ENCODE measurements at regions not wholly inside any gene's neighbourhood (a gene's known extent, or its start where the extent isn't known, plus 50 kb on each side); places are given as distances from the start of the nearest gene placed in this dataset.

- H3K27me3 Mint-ChIP-seq (ENCODE audit: low read depth), result no peaks in the 10 kb centered on the region
- DNase-seq (ENCODE audit: low spot score) (no peak), ATAC-seq (peak; percentile 67; the same call in 1 of the 2 replicates)
- no peak overlapping the region for H3K4me3 Mint-ChIP-seq
- H3K36me3 Mint-ChIP-seq, result no peaks in the 10 kb centered on the region
- no peak overlapping the region for H3K27ac Mint-ChIP-seq
- POLR2A ChIA-PET, result interaction anchor here (0.6 kb wide), 1 partner anchor 1452 kb away, joined by 3 read pairs; no protein-coding TSS in a partner anchor
- CTCF ChIA-PET, result no interaction called here
- no peaks in the 10 kb centered on the region for H3K4me1 Mint-ChIP-seq
- TF ChIP-seq ZNF423 (CRISPR knock-in tag; IDR thresholded peaks at IDR 0.05) (peak; percentile 66; the same call in 1 of the 2 replicates), RELA (CRISPR knock-in tag; IDR thresholded peaks at IDR 0.05; ENCODE audit: borderline replicate concordance) (no peak)
- H3K9me3 Mint-ChIP-seq, result peaks cover 9% of the 10 kb centered on the region
These were observed 397.7 kb upstream of the EPHA6 start for GRCh38 chr3:96416549-96417255.

- H3K4me3 Mint-ChIP-seq, result no peak overlapping the region
- no peaks in the 10 kb centered on the region for H3K9me3 Mint-ChIP-seq
- H3K27me3 Mint-ChIP-seq (ENCODE audit: low read depth), result no peaks in the 10 kb centered on the region
- CTCF ChIA-PET, result no interaction called here
- H3K4me1 Mint-ChIP-seq, result no peaks in the 10 kb centered on the region
- no peak overlapping the region for H3K27ac Mint-ChIP-seq
- DNase-seq (ENCODE audit: low spot score) (no peak), ATAC-seq (no peak)
- TF ChIP-seq ZMAT4 (CRISPR knock-in tag; IDR thresholded peaks at IDR 0.05), result no peak
- no peak for TF ChIP-seq FOXK1 (CRISPR knock-in tag; IDR thresholded peaks at IDR 0.05)
- TF ChIP-seq NR3C1 (CRISPR knock-in tag; conservative IDR thresholded peaks at IDR 0.05; ENCODE audit: low read depth), result no peak
- TF ChIP-seq ZNF263 (CRISPR knock-in tag; IDR thresholded peaks at IDR 0.05; ENCODE audit: low read depth), result no peak
- no peak for TF ChIP-seq ETV6 (CRISPR knock-in tag; IDR thresholded peaks at IDR 0.05)
- TF ChIP-seq ZNF232 (CRISPR knock-in tag; IDR thresholded peaks at IDR 0.05), result no peak
- TF ChIP-seq ZBTB43 (CRISPR knock-in tag; IDR thresholded peaks at IDR 0.05), result no peak
- TF ChIP-seq FOXJ3 (CRISPR knock-in tag; IDR thresholded peaks at IDR 0.05; ENCODE audit: borderline replicate concordance), result no peak
- POLR2A ChIA-PET, result no interaction called here
- no peaks in the 10 kb centered on the region for H3K36me3 Mint-ChIP-seq
These were observed 386.3 kb upstream of the EPHA6 start for GRCh38 chr3:96428097-96428496.

- ChIA-PET POLR2A (no interaction called here), CTCF (no interaction called here)
- Mint-ChIP-seq H3K27me3 (ENCODE audit: low read depth) (no peaks in the 10 kb centered on the region), H3K9me3 (no peaks in the 10 kb centered on the region), H3K4me3 (no peak overlapping the region), H3K36me3 (no peaks in the 10 kb centered on the region), H3K4me1 (no peaks in the 10 kb centered on the region), H3K27ac (no peak overlapping the region)
- DNase-seq (ENCODE audit: low spot score) (no peak), ATAC-seq (no peak)
- TF ChIP-seq ZBTB43 (CRISPR knock-in tag; IDR thresholded peaks at IDR 0.05) (no peak), TCF7 (CRISPR knock-in tag; IDR thresholded peaks at IDR 0.05; ENCODE audit: low read depth) (no peak)
These were observed 384.3 kb upstream of the EPHA6 start for GRCh38 chr3:96430079-96430478.

- Mint-ChIP-seq H3K4me3 (no peak overlapping the region), H3K4me1 (no peaks in the 10 kb centered on the region), H3K36me3 (no peaks in the 10 kb centered on the region), H3K27ac (no peak overlapping the region), H3K9me3 (peaks cover 10% of the 10 kb centered on the region; the same call in 1 of the 2 replicates), H3K27me3 (ENCODE audit: low read depth) (no peaks in the 10 kb centered on the region)
- DNase-seq (ENCODE audit: low spot score) (no peak), ATAC-seq (no peak)
- ChIA-PET POLR2A (no interaction called here), CTCF (no interaction called here)
- TF ChIP-seq CREB1 (CRISPR knock-in tag; IDR thresholded peaks at IDR 0.05), result no peak
- TF ChIP-seq KAT7 (CRISPR knock-in tag; IDR thresholded peaks at IDR 0.05; ENCODE audit: borderline replicate concordance), result no peak
These were observed 379.7 kb upstream of the EPHA6 start for GRCh38 chr3:96434651-96435050.

- no peaks in the 10 kb centered on the region for H3K36me3 Mint-ChIP-seq
- DNase-seq (ENCODE audit: low spot score), result no peak
- no peak overlapping the region; the same call in 1 of the 2 replicates for H3K4me3 Mint-ChIP-seq
- peak overlapping the region; percentile 87 for H3K27ac Mint-ChIP-seq
- no peaks in the 10 kb centered on the region for H3K27me3 Mint-ChIP-seq (ENCODE audit: low read depth)
- ChIA-PET POLR2A (no interaction called here), CTCF (no interaction called here)
- 0 out of 2 replicates have a peak, but pooled peaks cover 5% of the 10 kb centered on the region for H3K9me3 Mint-ChIP-seq
- peaks cover 35% of the 10 kb centered on the region for H3K4me1 Mint-ChIP-seq
- ATAC-seq, result no peak
- TF ChIP-seq ZNF532 (CRISPR knock-in tag; IDR thresholded peaks at IDR 0.05; ENCODE audit: borderline replicate concordance) (no peak), ZNF219 (CRISPR knock-in tag; IDR thresholded peaks at IDR 0.05; ENCODE audit: borderline replicate concordance) (no peak), FOXJ3 (CRISPR knock-in tag; IDR thresholded peaks at IDR 0.05; ENCODE audit: borderline replicate concordance) (no peak), EMX1 (CRISPR knock-in tag; IDR thresholded peaks at IDR 0.05) (no peak), ATF6 (CRISPR knock-in tag; IDR thresholded peaks at IDR 0.05) (no peak)
These were observed 365.0 kb upstream of the EPHA6 start for GRCh38 chr3:96449346-96449745.

All from WTC11 (cell line).